Fibroblast of the conjunctiva (primary cell): ENCODE measurements at regions not wholly inside any gene's neighbourhood (a gene's known extent, or its start where the extent isn't known, plus 50 kb on each side); places are given as distances from the start of the nearest gene placed in this dataset.

Source experiments
- DNase-seq: peaks from one replicate; pipeline ENCODE4 v3.0.0-alpha.2; 2010; ENCODE audit warnings: low read depth

GRCh38 chr16:73214825-73215677 lies 167.1 kb upstream of the ZFHX3 start:
- peak; percentile 86 for DNase-seq

GRCh38 chr16:73213732-73214455 lies 166.0 kb upstream of the ZFHX3 start:
- peak; percentile 60 for DNase-seq

- DNase-seq: no peak
These were observed 164.5 kb upstream of the ZFHX3 start for GRCh38 chr16:73212431-73212830.

DNA sequence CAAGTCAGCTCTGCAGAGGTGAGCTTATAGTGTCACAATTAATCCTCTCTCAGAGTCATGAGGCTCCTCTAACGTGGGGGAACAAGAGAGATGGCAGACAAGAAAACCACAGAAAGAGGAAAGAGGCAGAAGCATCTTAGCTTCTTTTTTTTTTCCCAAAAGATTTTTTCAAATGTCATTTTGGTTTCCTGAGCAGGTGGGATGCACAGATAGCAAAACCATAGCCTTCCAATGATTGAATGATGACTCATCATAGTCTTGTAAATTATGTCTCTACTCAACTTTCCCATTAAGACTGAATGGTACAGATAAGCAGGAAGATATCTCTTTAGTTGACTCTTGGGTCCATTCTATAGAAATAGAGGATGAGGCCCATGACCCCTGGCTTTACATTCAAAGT lies 162.8 kb upstream of the ZFHX3 start:
- no peak for DNase-seq

DNA sequence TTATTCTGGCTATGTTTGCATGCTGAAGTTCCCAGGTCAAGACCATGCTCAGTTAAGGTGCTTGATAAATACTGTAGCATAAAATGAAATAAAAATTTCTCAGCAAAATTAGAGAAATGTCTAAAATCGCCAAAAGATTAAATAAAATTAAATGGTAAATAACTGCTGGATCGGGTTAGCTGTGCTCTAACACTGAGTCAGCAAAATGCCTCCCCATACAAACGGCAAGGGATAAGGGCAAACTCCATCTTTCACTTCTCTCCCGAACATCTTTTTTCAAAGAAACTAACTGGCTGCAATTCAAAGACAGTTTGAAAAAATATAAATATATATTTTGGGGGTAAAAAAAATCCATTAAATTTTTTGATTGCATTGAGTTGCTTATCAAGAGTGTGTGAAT lies 162.2 kb upstream of the ZFHX3 start:
- DNase-seq: no peak

DNA sequence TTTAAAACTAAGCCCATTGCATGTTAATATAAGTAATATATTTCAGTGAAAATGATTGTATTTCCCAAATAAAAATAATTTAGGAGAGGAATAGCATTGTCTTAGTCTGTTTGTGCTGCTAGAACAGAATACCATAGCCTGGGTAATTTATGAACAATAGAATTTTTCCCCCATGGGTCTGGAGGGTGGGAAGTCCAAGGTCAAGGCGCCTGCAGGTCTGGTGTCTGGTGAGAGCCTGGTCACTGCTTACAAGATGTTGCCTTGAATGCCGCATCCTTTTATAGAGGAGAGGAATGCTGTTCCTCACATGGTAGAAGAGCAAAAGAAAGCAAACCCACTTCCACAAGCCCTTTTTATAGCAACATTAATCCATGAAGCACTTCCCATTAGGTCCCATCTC lies 161.3 kb upstream of the ZFHX3 start:
- DNase-seq: no peak

DNA sequence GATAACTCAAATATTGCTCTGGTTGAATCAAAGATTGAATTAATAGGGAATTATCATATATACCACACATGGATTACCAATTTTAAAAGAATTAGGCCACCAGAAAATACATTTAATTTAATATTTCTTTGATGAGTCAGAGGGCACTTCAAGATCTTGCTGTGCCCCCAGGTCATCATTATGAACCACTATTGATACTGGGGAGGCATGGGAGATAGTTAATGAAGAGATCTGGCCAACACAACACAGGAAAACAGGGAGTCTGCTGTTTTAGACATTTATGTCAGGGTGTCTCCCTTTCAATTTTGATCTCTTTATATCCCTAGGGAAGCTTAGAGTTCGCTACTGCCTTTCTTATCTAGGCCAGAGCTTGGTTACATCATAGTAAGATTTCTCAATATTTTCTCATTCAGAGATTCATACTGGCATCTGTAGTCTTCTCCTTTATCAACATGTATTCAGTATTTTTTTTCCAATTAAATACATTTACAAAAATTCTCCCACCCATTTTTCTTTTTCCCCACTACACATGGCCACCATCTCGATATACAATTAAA lies 158.3 kb upstream of the ZFHX3 start:
- DNase-seq: no peak

GRCh38 chr16:73205153-73205886 lies 157.4 kb upstream of the ZFHX3 start:
- DNase-seq: no peak

GRCh38 chr16:73204359-73205152 lies 156.6 kb upstream of the ZFHX3 start:
- DNase-seq: no peak

GRCh38 chr16:73202161-73202729 lies 154.3 kb upstream of the ZFHX3 start:
- peak; percentile 94 for DNase-seq

DNA sequence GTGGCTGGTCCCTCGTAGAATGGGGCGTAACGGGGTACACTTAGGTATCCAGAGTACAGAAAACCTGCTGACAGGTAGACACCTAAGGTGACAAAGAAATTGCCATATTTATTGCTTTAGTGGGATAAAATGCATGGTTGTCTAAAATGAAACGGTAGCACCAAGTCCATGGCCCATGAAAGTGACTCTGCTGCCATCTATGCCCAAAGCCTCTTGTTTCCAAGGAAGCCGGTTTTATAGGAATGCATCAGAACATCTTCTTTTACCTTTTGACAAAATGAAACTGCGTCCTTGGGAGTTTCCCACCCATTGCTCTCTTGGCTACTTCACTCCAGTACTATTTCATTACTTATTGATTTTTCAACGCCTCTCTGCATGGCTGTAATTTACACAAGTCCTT lies 151.3 kb upstream of the ZFHX3 start:
- DNase-seq: no peak

DNA sequence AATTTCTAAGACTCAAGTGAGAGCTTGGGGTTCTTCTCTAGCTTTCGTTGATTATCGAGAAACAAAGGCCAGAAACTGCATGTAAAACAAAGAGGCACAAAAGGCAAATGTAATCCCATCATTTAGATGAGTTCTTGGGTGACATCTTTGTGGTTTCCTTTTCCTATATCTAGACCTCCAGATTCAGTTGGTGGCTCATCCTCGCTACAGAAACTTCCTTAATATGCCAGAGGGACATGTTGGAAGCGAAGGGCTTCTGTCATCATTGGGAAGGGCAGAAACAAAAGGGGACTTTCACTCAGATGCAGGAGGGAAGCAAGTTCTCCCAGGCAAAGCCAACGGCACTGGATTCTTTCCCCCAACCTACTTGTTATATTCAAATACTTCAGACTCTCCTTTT lies 150.6 kb upstream of the ZFHX3 start:
- no peak for DNase-seq

DNA sequence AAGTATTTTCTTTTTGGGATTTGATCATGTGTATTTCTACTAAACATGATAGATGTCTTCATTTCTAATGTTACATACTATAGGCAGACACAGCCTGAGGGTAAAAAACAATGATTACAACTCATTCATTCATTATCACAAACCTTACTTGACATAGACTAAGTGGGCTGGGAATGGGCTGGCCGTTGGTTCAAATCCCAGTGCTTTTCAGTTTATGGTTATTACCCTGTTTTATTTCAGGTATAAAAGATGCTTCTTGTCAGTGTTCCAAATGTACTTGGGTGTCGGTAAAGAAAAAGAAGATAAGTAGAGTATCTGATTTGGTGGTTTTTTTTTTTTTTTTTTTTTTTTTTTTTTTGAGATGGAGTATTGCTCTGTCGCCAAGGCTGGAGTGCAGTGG lies 149.7 kb upstream of the ZFHX3 start:
- DNase-seq: no peak

- DNase-seq: peak; percentile 59
These were observed 148.7 kb upstream of the ZFHX3 start for GRCh38 chr16:73196670-73197069.

DNA sequence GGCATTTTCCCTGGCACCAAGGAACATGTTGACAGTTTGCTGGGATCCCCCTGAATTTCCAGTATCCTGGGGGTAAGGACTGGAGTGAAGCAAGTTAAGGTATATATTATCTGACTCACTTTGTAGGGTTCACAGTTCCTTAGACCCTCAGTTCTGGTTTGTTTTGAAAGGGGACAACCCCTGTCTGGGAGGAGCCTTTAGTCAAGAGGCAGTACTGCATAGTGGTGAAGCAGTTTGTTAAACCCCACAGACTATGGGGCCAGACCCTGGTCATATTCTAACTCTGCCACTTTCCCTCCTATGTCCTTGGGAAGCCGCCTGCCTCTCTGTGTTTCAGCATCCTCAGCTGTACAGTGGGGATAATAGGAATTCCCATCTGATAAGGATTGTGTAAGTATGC lies 145.5 kb upstream of the ZFHX3 start:
- no peak for DNase-seq

DNA sequence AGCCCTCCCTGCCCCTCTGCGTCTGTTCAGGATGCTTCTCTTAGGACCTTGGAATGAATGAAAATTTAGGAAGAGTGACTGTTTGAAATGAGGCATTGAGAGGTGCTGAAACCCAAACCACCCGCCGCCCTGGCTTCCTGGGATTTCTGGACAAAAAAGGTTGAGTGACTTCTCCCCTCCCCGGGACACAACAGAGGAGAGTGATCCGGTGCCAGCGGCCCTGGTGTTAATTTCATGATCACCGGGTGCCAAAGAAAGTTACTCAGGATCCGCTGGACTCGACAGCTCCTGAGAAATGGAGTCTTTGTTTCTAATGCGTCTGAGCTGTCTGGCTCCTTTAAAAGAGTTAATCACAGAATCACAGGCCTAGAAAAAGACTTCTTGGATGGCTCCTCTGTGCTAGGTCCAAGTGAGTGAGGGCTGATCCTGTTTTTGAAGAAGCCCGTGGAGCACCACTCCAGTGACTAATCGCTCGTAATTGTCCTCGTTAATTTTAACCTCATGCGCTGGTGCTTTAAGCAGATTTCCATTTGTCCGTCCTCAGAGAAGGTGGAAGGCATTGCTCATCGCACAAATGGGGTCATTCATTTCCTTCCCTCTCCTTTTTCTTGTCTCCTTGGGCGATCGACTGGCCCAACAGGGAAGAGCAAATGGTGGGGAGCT lies 144.4 kb upstream of the ZFHX3 start:
- DNase-seq: no peak

- no peak for DNase-seq
These were observed 143.7 kb upstream of the ZFHX3 start for GRCh38 chr16:73191660-73192046.

- DNase-seq: no peak
These were observed 143.0 kb upstream of the ZFHX3 start for GRCh38 chr16:73190688-73191659.

DNA sequence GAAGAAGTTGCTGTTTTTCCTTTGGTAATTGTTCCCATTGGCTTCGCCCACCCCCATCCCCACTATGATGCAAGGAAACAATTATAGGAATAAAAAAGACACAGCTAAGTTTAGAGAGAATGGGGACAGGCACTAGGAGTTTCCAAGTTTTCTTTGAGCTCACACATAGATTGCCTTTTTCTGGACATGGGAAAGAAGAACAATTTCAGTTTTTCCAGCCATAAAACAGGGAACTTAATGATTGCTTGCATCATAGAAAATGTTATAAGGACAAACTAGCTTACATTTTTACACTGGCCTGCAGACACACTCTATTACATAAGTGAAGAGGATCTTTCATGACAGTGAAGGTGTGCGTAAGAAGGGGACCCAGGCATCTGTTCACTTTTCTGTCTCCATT lies 142.3 kb upstream of the ZFHX3 start:
- DNase-seq: no peak

GRCh38 chr16:73189136-73189535 lies 141.2 kb upstream of the ZFHX3 start:
- DNase-seq: no peak
